NCI-H1436 treated with DMSO at 0.1 percent for 48 hours (cell line): ENCODE measurements at regions not wholly inside any gene's neighbourhood (a gene's known extent, or its start where the extent isn't known, plus 50 kb on each side); places are given as distances from the start of the nearest gene placed in this dataset.
"Not testable (repeated sequence)": the region's sequence is repeated elsewhere in the genome, so short reads cannot be mapped to it uniquely, and the experiment has no call there.

Experiments used
- DNase-seq: peaks from one replicate; lab custom pipeline; 2025; lab: John Stamatoyannopoulos, UW

- DNase-seq, result no peak
Observed at GRCh38 chr1:232131715-232132391, 498.1 kb downstream of the SIPA1L2 start.

- no peak for DNase-seq
Observed at GRCh38 chr1:232130815-232131480, 499.0 kb downstream of the SIPA1L2 start.

- no peak for DNase-seq
Observed at GRCh38 chr1:232127190-232127589, 500.6 kb downstream of the DISC1 start.

- no peak for DNase-seq
Observed at GRCh38 chr1:232123775-232124659, 497.4 kb downstream of the DISC1 start.

GRCh38 chr1:232117903-232118302 is 491.3 kb downstream of the DISC1 start:
- not testable (repeated sequence) for DNase-seq

DNA sequence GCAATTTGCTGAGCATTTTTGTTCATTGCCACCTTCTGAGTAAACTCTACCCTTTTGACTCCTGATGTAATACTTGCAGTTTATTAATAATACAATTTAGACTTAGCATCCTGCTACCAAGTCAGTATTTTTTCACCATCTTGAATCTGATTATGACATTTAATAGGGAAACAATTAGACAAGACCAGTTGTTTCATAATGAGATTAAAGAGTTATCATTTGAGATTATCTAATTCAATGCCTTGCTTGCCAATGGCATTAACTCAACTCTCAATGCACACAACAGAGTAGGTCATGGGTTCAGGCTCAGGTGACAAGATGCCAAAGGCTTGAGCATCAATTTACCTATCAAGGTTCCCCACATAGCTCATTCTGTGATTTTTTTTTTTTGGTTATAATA is 488.4 kb downstream of the DISC1 start:
- no peak for DNase-seq

DNA sequence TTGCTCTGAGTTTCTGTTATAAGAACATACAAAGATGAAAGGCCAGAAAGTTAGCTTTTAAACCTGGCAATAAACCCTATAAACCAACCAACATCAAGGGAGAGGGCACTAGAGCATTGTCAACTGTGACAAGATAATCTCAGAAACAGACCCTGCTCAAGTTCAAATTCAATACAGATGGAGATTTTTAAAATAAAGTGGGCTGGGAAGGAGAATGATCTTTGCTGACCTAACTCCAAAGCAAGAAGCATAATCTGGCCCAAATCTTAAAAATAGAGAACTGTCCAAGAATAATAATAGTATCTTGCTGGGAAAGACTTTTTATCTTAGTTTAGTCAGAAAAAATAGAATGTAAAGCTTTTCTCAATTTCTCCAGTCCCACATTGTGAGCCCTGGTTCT is 485.5 kb downstream of the DISC1 start:
- no peak for DNase-seq

DNA sequence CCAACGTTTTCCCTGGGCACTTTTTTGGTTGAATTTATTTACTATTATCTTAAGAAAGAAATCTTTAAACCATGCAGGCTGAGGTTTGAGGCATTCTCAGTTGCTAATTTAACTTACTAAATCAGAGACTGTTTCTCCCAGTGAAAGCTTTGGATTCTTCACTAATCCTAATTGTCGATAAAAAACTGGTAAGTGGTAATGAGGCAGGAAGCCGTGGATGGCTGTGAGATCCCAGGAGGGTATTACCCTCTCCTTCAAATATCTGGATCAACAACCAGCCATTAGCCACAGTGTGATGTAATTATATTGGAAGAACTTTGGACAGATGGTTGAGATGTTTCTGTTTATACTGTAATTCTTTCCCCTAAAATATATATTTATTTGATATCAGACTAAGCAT is 485.0 kb downstream of the DISC1 start:
- DNase-seq, result no peak

DNA sequence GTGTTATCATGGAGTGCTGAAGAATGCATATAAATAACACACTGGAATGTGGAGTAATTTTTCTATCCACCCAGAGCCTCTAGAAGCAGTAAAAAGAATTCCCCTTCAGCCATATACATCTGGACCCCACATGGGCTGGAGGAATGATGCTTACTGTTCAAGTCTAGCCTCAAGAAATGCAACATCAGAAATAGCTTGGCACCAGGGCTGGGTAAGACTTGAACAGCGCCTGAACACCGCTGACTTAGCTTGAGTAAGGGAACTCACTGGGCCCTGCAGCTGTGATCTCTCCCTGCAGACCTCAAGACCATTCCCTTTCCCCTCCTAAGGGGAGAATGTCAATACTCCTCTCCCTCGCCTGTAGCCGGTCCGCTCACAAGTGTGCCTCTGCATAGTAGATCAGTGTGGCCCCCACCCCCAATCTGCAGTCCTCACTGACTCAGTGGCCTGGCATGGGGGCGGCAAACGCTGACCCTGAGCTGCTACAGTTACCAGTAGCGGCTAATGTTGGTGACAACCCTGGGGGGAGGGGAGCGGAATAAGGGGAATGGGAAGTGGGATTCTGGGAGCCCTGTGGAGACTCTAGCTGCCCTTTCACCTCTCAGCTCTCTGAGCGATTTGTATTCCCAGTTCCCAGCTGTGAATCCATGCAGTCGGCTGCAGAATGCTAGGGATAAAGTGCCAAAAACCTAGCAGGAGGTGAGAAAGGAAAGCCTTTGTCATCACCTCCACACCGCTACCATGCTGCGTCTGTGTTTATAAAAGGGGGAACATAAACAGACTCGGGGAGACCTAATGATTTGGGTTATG is 483.9 kb downstream of the DISC1 start:
- DNase-seq, result no peak

DNA sequence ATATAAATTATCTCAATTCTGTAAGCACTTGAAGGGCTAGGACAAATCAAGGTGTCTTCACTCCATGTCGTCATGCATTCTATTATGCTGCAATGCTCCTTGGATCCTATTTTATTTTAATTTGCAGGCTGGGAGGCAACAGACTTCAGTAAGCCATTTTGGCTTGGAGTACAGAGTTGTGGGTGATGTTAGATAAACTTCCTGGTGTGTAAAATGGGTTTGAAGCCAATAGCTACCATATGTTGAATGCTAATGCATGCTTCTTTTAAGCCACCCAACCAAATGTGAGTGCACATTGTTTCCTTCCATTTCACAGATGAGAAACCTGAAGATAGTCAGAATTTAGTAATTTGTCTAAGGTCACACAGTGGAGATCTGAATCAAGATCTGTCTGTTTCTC is 482.8 kb downstream of the DISC1 start:
- DNase-seq, result no peak

- no peak for DNase-seq
Observed at GRCh38 chr1:232108598-232108997, 482.0 kb downstream of the DISC1 start.

- no peak for DNase-seq
Observed at GRCh38 chr1:232106415-232106814, 479.8 kb downstream of the DISC1 start.

DNA sequence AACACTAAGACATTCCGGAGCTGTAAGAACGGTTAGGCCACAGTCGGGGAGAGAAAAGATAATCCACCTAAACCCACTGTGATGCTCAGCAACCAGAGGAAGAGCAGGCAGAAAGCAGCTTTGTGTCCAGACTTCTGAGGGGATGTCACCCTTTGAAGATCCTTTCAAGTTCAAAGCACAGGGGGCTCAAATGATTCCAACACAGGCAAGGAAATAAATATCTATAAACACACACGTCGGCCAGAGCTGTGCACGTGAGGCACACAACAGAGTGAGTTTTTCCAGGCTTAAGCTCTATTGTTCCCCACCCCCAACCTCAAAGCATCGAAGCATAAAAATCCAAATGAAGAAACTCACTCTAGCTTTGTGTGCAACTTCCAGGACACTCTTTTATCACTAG is 479.0 kb downstream of the DISC1 start:
- DNase-seq, result no peak

- DNase-seq, result no peak
Observed at GRCh38 chr1:232101231-232101630, 474.6 kb downstream of the DISC1 start.

DNA sequence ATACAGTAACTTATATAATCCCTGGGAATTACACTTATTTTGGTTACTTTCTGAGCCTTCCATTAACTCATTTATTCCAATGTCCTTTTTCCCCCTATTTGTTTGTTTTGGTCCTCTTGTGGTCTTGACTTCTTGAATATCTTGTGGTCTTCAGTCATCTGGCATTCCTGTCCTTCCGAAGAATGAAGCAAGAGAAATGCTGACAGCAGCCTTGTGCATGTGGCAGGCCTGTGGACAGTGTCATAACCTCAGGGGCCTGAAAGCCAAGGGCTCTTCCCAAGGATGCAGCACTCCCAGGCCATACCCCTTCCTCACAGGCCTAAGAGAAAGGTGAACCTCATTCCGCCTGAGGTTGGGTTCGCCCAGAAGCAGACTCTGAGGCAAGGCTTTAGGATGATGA is 470.2 kb downstream of the DISC1 start:
- DNase-seq, result no peak
